ENCODE measurements at regions not wholly inside any gene's neighbourhood (a gene's known extent, or its start where the extent isn't known, plus 50 kb on each side); places are given as distances from the start of the nearest gene placed in this dataset.

DNA sequence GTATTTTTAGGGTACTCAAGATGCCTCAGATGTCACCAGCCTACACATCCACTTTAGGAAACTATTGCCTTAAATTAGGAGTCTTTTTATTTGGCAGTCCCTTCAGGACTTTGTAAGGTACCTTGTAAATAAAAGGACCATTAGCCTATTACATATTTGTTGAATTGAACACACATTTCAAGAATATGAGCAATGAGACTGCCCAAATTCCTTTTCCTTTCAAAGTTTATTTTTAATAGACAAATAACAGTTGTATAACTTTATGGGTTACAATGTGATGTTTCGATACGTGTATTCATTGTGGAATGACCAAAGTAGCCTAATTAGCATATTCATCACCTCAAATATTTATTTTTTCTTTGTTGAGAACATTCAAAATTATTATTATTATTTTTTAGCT lies 176.7 kb upstream of the PDZRN3 start:
- no peaks in the 10 kb centered on the region for H3K36me3 Mint-ChIP-seq (ENCODE audit: insufficient read depth, unreplicated experiment)
- BruUV-seq (replicated peaks), result no TSS peak
- no peaks in the 10 kb centered on the region for H3K4me1 Mint-ChIP-seq (ENCODE audit: low read depth, unreplicated experiment)
- TF ChIP-seq, protein P1, sequence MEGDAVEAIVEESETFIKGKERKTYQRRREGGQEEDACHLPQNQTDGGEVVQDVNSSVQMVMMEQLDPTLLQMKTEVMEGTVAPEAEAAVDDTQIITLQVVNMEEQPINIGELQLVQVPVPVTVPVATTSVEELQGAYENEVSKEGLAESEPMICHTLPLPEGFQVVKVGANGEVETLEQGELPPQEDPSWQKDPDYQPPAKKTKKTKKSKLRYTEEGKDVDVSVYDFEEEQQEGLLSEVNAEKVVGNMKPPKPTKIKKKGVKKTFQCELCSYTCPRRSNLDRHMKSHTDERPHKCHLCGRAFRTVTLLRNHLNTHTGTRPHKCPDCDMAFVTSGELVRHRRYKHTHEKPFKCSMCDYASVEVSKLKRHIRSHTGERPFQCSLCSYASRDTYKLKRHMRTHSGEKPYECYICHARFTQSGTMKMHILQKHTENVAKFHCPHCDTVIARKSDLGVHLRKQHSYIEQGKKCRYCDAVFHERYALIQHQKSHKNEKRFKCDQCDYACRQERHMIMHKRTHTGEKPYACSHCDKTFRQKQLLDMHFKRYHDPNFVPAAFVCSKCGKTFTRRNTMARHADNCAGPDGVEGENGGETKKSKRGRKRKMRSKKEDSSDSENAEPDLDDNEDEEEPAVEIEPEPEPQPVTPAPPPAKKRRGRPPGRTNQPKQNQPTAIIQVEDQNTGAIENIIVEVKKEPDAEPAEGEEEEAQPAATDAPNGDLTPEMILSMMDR (IDR thresholded peaks at IDR 0.05; ENCODE audit: unreplicated experiment), result no peak
- no peak for DNase-seq
- no peaks in the 10 kb centered on the region for H3K27me3 Mint-ChIP-seq (ENCODE audit: unreplicated experiment)
- no peak overlapping the region for H3K4me3 Mint-ChIP-seq (ENCODE audit: low read depth, unreplicated experiment)
- no peak overlapping the region for H3K27ac Mint-ChIP-seq (ENCODE audit: unreplicated experiment)
- peaks cover 5% of the 10 kb centered on the region for H3K9me3 Mint-ChIP-seq (ENCODE audit: low read depth, unreplicated experiment)
- intact Hi-C loops (cut with micrococcal nuclease; ENCODE audit: unreplicated experiment), result no loop called here
- CTCF ChIA-PET, result no interaction called here

DNA sequence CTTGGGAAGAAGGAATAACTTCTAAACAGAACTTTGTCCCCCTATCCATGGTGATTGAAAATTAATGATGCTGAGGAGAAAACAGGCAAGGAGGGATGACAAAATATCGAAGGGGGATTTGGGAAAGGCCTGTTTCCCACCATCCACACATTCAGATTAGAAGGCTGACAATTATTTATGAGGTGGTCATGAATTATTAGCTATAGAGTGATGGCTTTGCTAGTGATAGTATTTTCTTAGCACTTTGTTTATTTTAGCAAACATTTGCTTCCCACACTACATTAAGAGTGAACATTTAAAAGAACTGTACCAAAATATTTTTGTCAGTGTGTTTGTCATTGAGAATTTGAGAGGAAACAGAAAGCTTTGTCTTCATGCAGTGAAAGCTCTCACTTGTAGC lies 172.6 kb upstream of the PDZRN3 start:
- Mint-ChIP-seq H3K4me1 (ENCODE audit: low read depth, unreplicated experiment) (no peaks in the 10 kb centered on the region), H3K27ac (ENCODE audit: unreplicated experiment) (no peak overlapping the region), H3K36me3 (ENCODE audit: insufficient read depth, unreplicated experiment) (no peaks in the 10 kb centered on the region), H3K27me3 (ENCODE audit: unreplicated experiment) (no peaks in the 10 kb centered on the region), H3K4me3 (ENCODE audit: low read depth, unreplicated experiment) (no peak overlapping the region), H3K9me3 (ENCODE audit: low read depth, unreplicated experiment) (peaks cover 10% of the 10 kb centered on the region)
- CTCF ChIA-PET, result no interaction called here
- no peak for DNase-seq
- no TSS peak for BruUV-seq (replicated peaks)
- TF ChIP-seq, protein P1 (IDR thresholded peaks at IDR 0.05; ENCODE audit: unreplicated experiment), result no peak
- intact Hi-C loops (cut with micrococcal nuclease; ENCODE audit: unreplicated experiment), result no loop called here

DNA sequence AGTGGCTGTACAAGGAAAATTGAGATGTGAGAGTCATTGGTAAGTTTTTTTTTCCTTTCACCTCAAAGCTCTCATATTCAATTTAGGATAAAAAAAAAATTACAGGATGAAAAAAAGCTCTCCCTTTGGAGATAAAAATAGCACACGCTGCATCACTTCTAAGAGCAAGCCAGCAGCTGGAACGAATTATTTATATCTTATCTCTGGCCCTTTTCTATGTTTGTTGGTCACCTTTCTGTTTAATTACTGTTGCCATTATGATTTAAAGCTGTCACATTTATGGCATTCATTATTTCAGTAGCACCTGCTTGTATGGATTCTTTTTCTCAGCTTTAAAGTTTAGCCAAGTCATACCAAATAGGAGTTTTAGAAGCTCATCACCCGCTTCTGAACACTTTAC lies 171.6 kb upstream of the PDZRN3 start:
- TF ChIP-seq, protein P1 (IDR thresholded peaks at IDR 0.05; ENCODE audit: unreplicated experiment), result no peak
- Mint-ChIP-seq H3K36me3 (ENCODE audit: insufficient read depth, unreplicated experiment) (no peaks in the 10 kb centered on the region), H3K4me3 (ENCODE audit: low read depth, unreplicated experiment) (no peak overlapping the region), H3K27ac (ENCODE audit: unreplicated experiment) (no peak overlapping the region), H3K9me3 (ENCODE audit: low read depth, unreplicated experiment) (peaks cover 10% of the 10 kb centered on the region), H3K4me1 (ENCODE audit: low read depth, unreplicated experiment) (no peaks in the 10 kb centered on the region), H3K27me3 (ENCODE audit: unreplicated experiment) (no peaks in the 10 kb centered on the region)
- CTCF ChIA-PET, result no interaction called here
- no TSS peak for BruUV-seq (replicated peaks)
- intact Hi-C loops (cut with micrococcal nuclease; ENCODE audit: unreplicated experiment), result no loop called here
- DNase-seq, result no peak

DNA sequence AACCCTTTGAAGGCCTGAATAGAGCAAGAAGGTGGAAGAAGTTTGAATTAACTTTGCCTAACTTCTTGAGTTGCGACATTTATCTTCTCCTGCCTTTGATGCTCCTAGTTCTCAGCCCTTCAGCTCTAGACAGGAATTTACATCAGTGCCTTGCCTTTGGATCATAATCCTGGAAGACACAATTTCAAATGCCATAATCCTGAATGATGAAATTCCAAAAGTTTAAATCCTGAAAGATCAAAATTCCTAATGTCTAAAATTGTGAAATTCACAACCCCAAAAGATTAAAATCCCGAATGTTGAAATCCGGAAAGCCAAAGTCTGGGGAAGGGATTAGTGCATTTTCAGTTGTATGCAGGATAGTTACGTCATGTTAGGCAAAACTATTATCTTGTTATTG lies 166.6 kb upstream of the PDZRN3 start:
- no peak overlapping the region for H3K4me3 Mint-ChIP-seq (ENCODE audit: low read depth, unreplicated experiment)
- CTCF ChIA-PET, result no interaction called here
- no peaks in the 10 kb centered on the region for H3K4me1 Mint-ChIP-seq (ENCODE audit: low read depth, unreplicated experiment)
- TF ChIP-seq, protein P1 (IDR thresholded peaks at IDR 0.05; ENCODE audit: unreplicated experiment), result no peak
- BruUV-seq (replicated peaks), result no TSS peak
- intact Hi-C loops (cut with micrococcal nuclease; ENCODE audit: unreplicated experiment), result no loop called here
- DNase-seq, result no peak
- H3K9me3 Mint-ChIP-seq (ENCODE audit: low read depth, unreplicated experiment), result peaks cover 11% of the 10 kb centered on the region
- H3K27ac Mint-ChIP-seq (ENCODE audit: unreplicated experiment), result no peak overlapping the region
- no peaks in the 10 kb centered on the region for H3K36me3 Mint-ChIP-seq (ENCODE audit: insufficient read depth, unreplicated experiment)
- H3K27me3 Mint-ChIP-seq (ENCODE audit: unreplicated experiment), result no peaks in the 10 kb centered on the region

All from Calu3 (cell line).